ENCODE measurements at regions not wholly inside any gene's neighbourhood (a gene's known extent, or its start where the extent isn't known, plus 50 kb on each side); places are given as distances from the start of the nearest gene placed in this dataset.

DNA sequence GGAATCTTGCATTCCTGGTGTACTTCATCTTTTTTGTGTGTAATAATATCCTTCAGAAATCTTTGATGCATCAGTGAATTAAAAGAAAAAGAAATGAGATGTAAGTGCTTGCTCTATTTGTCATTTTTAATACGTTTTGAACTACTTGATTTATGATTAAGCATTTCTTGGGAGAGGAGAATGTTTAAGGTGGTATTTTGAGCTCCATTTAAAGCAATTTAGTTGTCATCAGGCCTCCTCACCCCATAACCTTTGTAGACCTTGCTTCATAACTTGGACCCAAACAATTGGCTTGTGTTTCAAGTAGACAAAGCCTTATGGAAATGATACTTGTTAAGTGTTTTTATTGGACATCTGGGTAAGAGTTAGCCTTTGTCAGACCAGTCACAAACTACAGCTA, 87.1 kb upstream of the VEPH1 start:
- no peak overlapping the region for H3K56ac ChIP-seq (replicated peaks; ENCODE audit: insufficient read length, low read depth, low read length)
- no peak overlapping the region for H2BK12ac ChIP-seq (ENCODE audit: low read depth, low read length)
- H2BK20ac ChIP-seq (ENCODE audit: low read length): no peak overlapping the region
- H2AFZ ChIP-seq (ENCODE audit: low read length): no peak overlapping the region; the same call in 1 of the 2 replicates
- DNase-seq (ENCODE audit: low read depth in 1 of 2, low spot score in 2 of 2) (no peak), FAIRE-seq (no peak)
- POLR2A ChIA-PET (ENCODE audit: partially characterized antibody): no interaction called here
- no peak overlapping the region for H4K5ac ChIP-seq (ENCODE audit: insufficient read length, low read depth, low read length)
- 77% methylated on average over 1 of the region's 1 CpG; no CpG with 5 or more reads in 1 of the 2 experiments for WGBS, 2 experiments (ENCODE audit: extremely low coverage in 1 of 2, insufficient coverage in 1 of 2, insufficient read length in 1 of 2, insufficient replicate concordance in 2 of 2, low coverage in 1 of 2, low lambda C conversion rate in 2 of 2, missing lambda C conversion rate in 1 of 2)
- H3K23me2 ChIP-seq (ENCODE audit: low read depth, low read length): 0 out of 2 replicates have a peak, but pooled peaks cover under 1% of the 10 kb centered on the region
- no peaks in the 10 kb centered on the region for H3K36me3 ChIP-seq (ENCODE audit: control insufficient read depth in 2 of 4, insufficient read depth in 4 of 4, low read length in 3 of 4)
- H3K27ac ChIP-seq (ENCODE audit: low read depth, low read length): no peak overlapping the region
- H3K79me2 ChIP-seq (ENCODE audit: control insufficient read depth in 1 of 2, insufficient read depth in 2 of 2, low read length in 2 of 2): no peaks in the 10 kb centered on the region
- no peak overlapping the region for H3K4me2 ChIP-seq (ENCODE audit: insufficient read depth in 1 of 2, low read depth in 2 of 2, low read length in 2 of 2)
- H3K4me1 ChIP-seq (replicated peaks in 1 of 4; ENCODE audit: control insufficient read depth in 3 of 4, insufficient read depth in 4 of 4, low read length in 3 of 4): peaks cover 0 to 3% (median 0%) of the 10 kb centered on the region in 4 experiments; a peak in 1 of 7 replicates
- no peak overlapping the region for H3K4ac ChIP-seq (replicated peaks; ENCODE audit: insufficient read length, low read depth, low read length)
- H4K91ac ChIP-seq (replicated peaks; ENCODE audit: insufficient read length, low read length): no peak overlapping the region
- H3K23ac ChIP-seq (ENCODE audit: insufficient read length): no peak overlapping the region
- CTCF ChIA-PET (ENCODE audit: partially characterized antibody): interaction anchor here (0.9 to 2.0 kb wide), 3 partner anchors 11 to 58 kb away, joined by 3 to 8 read pairs (median 4); no protein-coding TSS in a partner anchor
- no peaks in the 10 kb centered on the region for H4K20me1 ChIP-seq (replicated peaks in 1 of 2; ENCODE audit: control insufficient read depth in 1 of 2, insufficient read depth in 2 of 2, low read length in 2 of 2)
- H2AK5ac ChIP-seq (ENCODE audit: low read depth, low read length): no peak overlapping the region
- peaks cover 0 to 4% of the 10 kb centered on the region in 2 experiments; a peak in 1 of 4 replicates for H3K9me3 ChIP-seq (ENCODE audit: insufficient read depth in 2 of 2, low read depth in 1 of 2, low read length in 1 of 2)
- no peak overlapping the region for H3K18ac ChIP-seq (ENCODE audit: extremely low read depth, low read length)
- H4K8ac ChIP-seq (ENCODE audit: extremely low read depth, insufficient read depth, low read length): no peak overlapping the region
- no peak overlapping the region for H2BK15ac ChIP-seq (ENCODE audit: low read length)
- H2BK120ac ChIP-seq (replicated peaks; ENCODE audit: low read depth, low read length): no peak overlapping the region
- H3K4me3 ChIP-seq (ENCODE audit: extremely low read depth in 1 of 4, insufficient read depth in 2 of 4, low read depth in 3 of 4, low read length in 4 of 4): no peak overlapping the region
- no peak overlapping the region for H3K9ac ChIP-seq (replicated peaks in 1 of 4; ENCODE audit: extremely low read depth in 1 of 4, low read depth in 3 of 4, low read length in 3 of 4)
- H3K14ac ChIP-seq (ENCODE audit: insufficient read length): no peak overlapping the region
- no peaks in the 10 kb centered on the region for H3K27me3 ChIP-seq (replicated peaks in 1 of 4; ENCODE audit: control insufficient read depth in 3 of 4, extremely low read depth in 1 of 4, insufficient read depth in 3 of 4, low read length in 3 of 4)
- H2BK5ac ChIP-seq (ENCODE audit: low read depth, low read length): no peak overlapping the region
- H3K79me1 ChIP-seq (ENCODE audit: low read depth, low read length): no peaks in the 10 kb centered on the region
- TF ChIP-seq SP1 (IDR thresholded peaks at IDR 0.05; ENCODE audit: low read depth, low read length) (no peak), CHD1 (IDR thresholded peaks at IDR 0.05; ENCODE audit: low read depth, low read length) (no peak), NANOG (IDR thresholded peaks at IDR 0.05; ENCODE audit: insufficient read depth, low read depth, low read length, poor library complexity, severe bottlenecking) (no peak), SRF (IDR thresholded peaks at IDR 0.05; ENCODE audit: low read depth, low read length) (no peak), POLR2AphosphoS5 (IDR thresholded peaks at IDR 0.05; ENCODE audit: low read depth, low read length) (no peak), POLR2A (IDR thresholded peaks at IDR 0.05; ENCODE audit: control extremely low read depth in 1 of 2, low read depth in 2 of 2, low read length in 2 of 2) (no peak), ATF2 (IDR thresholded peaks at IDR 0.05; ENCODE audit: low read length) (no peak), TBP (IDR thresholded peaks at IDR 0.05; ENCODE audit: low read depth, low read length) (no peak), SAP30 (IDR thresholded peaks at IDR 0.05; ENCODE audit: insufficient read depth, insufficient replicate concordance, low read length) (no peak), CEBPB (IDR thresholded peaks at IDR 0.05; ENCODE audit: low read depth, low read length) (no peak), JUN (IDR thresholded peaks at IDR 0.05; ENCODE audit: low read depth, low read length) (no peak), KDM4A (IDR thresholded peaks at IDR 0.05; ENCODE audit: low read depth, low read length, severe bottlenecking) (no peak)
- TF ChIP-seq, protein P1, sequence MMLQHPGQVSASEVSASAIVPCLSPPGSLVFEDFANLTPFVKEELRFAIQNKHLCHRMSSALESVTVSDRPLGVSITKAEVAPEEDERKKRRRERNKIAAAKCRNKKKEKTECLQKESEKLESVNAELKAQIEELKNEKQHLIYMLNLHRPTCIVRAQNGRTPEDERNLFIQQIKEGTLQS (IDR thresholded peaks at IDR 0.05; ENCODE audit: insufficient read depth, low read depth, low read length): no peak
